Right renal cortex interstitium (tissue), 3 donors: ENCODE measurements at regions not wholly inside any gene's neighbourhood (a gene's known extent, or its start where the extent isn't known, plus 50 kb on each side); places are given as distances from the start of the nearest gene placed in this dataset.

Experiments used
- DNase-seq, 3 donors: peaks; one replicate each; pipeline ENCODE4 v3.0.0-alpha.2; 2013; ENCODE audit warnings: low read depth in 3 of 3, low spot score in 2 of 3

- no peak for DNase-seq
Measured at GRCh38 chr3:182385356-182385755, 407.9 kb upstream of the ATP11B start.

GRCh38 chr3:182388506-182388905, 404.8 kb upstream of the ATP11B start:
- no peak for DNase-seq

GRCh38 chr3:182389071-182389815, 404.1 kb upstream of the ATP11B start:
- no peak for DNase-seq

GRCh38 chr3:182390421-182390820, 402.9 kb upstream of the ATP11B start:
- DNase-seq, result no peak

- no peak for DNase-seq
Measured at GRCh38 chr3:182392182-182392937, 400.9 kb upstream of the ATP11B start.

- DNase-seq, result no peak
Measured at GRCh38 chr3:182393151-182393550, 400.2 kb upstream of the ATP11B start.

GRCh38 chr3:182393830-182394367, 399.4 kb upstream of the ATP11B start:
- DNase-seq, result no peak

- DNase-seq, result no peak
Measured at GRCh38 chr3:182397164-182397563, 396.1 kb upstream of the ATP11B start.

GRCh38 chr3:182399978-182400737, 393.1 kb upstream of the ATP11B start:
- DNase-seq, result no peak

- DNase-seq, result no peak
Measured at GRCh38 chr3:182400838-182401237, 392.5 kb upstream of the ATP11B start.

- no peak for DNase-seq
Measured at GRCh38 chr3:182404031-182404430, 389.3 kb upstream of the ATP11B start.

GRCh38 chr3:182405759-182406158, 387.5 kb upstream of the ATP11B start:
- no peak for DNase-seq

GRCh38 chr3:182406786-182407185, 386.5 kb upstream of the ATP11B start:
- no peak for DNase-seq

- DNase-seq, result no peak
Measured at GRCh38 chr3:182410051-182410450, 383.3 kb upstream of the ATP11B start.

GRCh38 chr3:182412066-182412465, 381.2 kb upstream of the ATP11B start:
- no peak for DNase-seq

GRCh38 chr3:182413061-182413460, 380.2 kb upstream of the ATP11B start:
- no peak for DNase-seq

GRCh38 chr3:182413682-182414081, 379.6 kb upstream of the ATP11B start:
- no peak for DNase-seq

- no peak for DNase-seq
Measured at GRCh38 chr3:182414586-182414985, 378.7 kb upstream of the ATP11B start.

GRCh38 chr3:182420741-182421140, 372.6 kb upstream of the ATP11B start:
- DNase-seq, result no peak

- no peak for DNase-seq
Measured at GRCh38 chr3:182424006-182424405, 369.3 kb upstream of the ATP11B start.
